SK-N-SH (cell line): ENCODE measurements at regions not wholly inside any gene's neighbourhood (a gene's known extent, or its start where the extent isn't known, plus 50 kb on each side); places are given as distances from the start of the nearest gene placed in this dataset.

Source experiments
- CTCF ChIA-PET: fragments of 300-600, 350-600 bp; formaldehyde crosslinking; extraction: SDS; loops from one replicate; lab custom pipeline; 2021; lab: Yijun Ruan, JAX
- POLR2A ChIA-PET: fragments of 350-600 bp; sonication (Branson Sonifier 250); formaldehyde crosslinking; extraction: SDS; loops from one replicate; lab custom pipeline; 2020; ENCODE audit warnings: antibody characterized with exemption, inconsistent platforms; lab: Yijun Ruan, JAX
- DNase-seq: peaks from one replicate; pipeline ENCODE4 v3.0.0; 2012
- H2AFZ ChIP-seq: fragments of 200-600 bp; sonication (generic); 2 replicates; pipeline ENCODE4 v1.8.1; 2016; ENCODE audit warnings: antibody characterized with exemption, mild to moderate bottlenecking, low read depth
- H3F3A ChIP-seq: fragments of 200-600 bp; sonication (generic); replicated peaks from 2 replicates; pipeline ENCODE3; 2016; ENCODE audit warnings: antibody characterized with exemption, mild to moderate bottlenecking; ENCODE audit not compliant: insufficient read depth
- H3K27ac ChIP-seq, 2 experiments: fragments of 200-500 bp in 1 of 2; fragments of 200-600 bp in 1 of 2; sonication (Bioruptor generic) in 1 of 2; sonication (generic), shearing (Covaris generic) in 1 of 2; 2 replicates each; pipeline versions ENCODE4 v1.5.1 to v1.6.1; 2014 to 2016; ENCODE audit warnings: low read depth in 2 of 2, inconsistent platforms in 1 of 2, low read length in 1 of 2, mild to moderate bottlenecking in 1 of 2, mixed read lengths in 1 of 2
- H3K27me3 ChIP-seq: fragments of 200-600 bp; sonication (generic), shearing (Covaris generic); 2 replicates; pipeline ENCODE4 v1.6.1; 2016; ENCODE audit warnings: mixed run types; ENCODE audit not compliant: insufficient read depth
- H3K36me3 ChIP-seq, 2 experiments: fragments of 200-500 bp in 1 of 2; fragments of 200-600 bp in 1 of 2; sonication (Bioruptor generic) in 1 of 2; sonication (generic) in 1 of 2; replicated peaks in 1 of 2; 2 replicates each; pipeline versions ENCODE3 to v1.5.1; 2014 to 2016; ENCODE audit warnings: low read length in 1 of 2, mild to moderate bottlenecking in 1 of 2; ENCODE audit not compliant: insufficient read depth in 2 of 2, control insufficient read depth in 1 of 2
- H3K4me1 ChIP-seq, 2 experiments: fragments of 200-500 bp in 1 of 2; fragments of 200-600 bp in 1 of 2; sonication (Bioruptor generic) in 1 of 2; sonication (generic), shearing (Covaris generic) in 1 of 2; 2 replicates each; pipeline versions ENCODE4 v1.5.1 to v1.6.1; 2014 to 2016; ENCODE audit warnings: low read depth in 1 of 2, low read length in 1 of 2, mixed run types in 1 of 2; ENCODE audit not compliant: insufficient read depth in 2 of 2, control insufficient read depth in 1 of 2
- H3K4me2 ChIP-seq: fragments of 200-600 bp; sonication (generic), shearing (Covaris generic); 2 replicates; pipeline ENCODE4 v1.6.1; 2017; ENCODE audit warnings: mixed run types
- H3K4me3 ChIP-seq, 2 experiments: fragments of 200-500 bp in 1 of 2; fragments of 200-600 bp in 1 of 2; sonication (Bioruptor generic) in 1 of 2; sonication (generic), shearing (Covaris generic) in 1 of 2; 2 replicates each; pipeline versions ENCODE4 v1.5.1 to v1.8.1; 2014 to 2016; ENCODE audit warnings: low read depth in 2 of 2, inconsistent platforms in 1 of 2, low read length in 1 of 2, mild to moderate bottlenecking in 1 of 2, mixed read lengths in 1 of 2, moderate library complexity in 1 of 2
- H3K79me2 ChIP-seq: fragments of 200-600 bp; sonication (generic); 2 replicates; pipeline ENCODE4 v1.8.1; 2017; ENCODE audit warnings: mild to moderate bottlenecking; ENCODE audit not compliant: insufficient read depth
- H3K9ac ChIP-seq: fragments of 200-600 bp; sonication (generic); 2 replicates; pipeline ENCODE4 v1.6.1; 2017; ENCODE audit warnings: mixed run types
- H3K9me2 ChIP-seq: fragments of 200-600 bp; sonication (generic); 2 replicates; pipeline ENCODE4 v1.6.1; 2017; ENCODE audit warnings: mixed run types
- H3K9me3 ChIP-seq: fragments of 200-600 bp; sonication (generic); 2 replicates; pipeline ENCODE4 v1.6.1; 2017; ENCODE audit warnings: mixed run types, mild to moderate bottlenecking, moderate library complexity
- H4K20me1 ChIP-seq: fragments of 200-600 bp; sonication (generic); 2 replicates; pipeline ENCODE4 v1.6.1; 2017; ENCODE audit warnings: mild to moderate bottlenecking, mixed run types; ENCODE audit not compliant: insufficient read depth
- FOSL2 ChIP-seq: IDR thresholded peaks from 2 replicates; pipeline ENCODE4 v1.4.0; 2012; ENCODE audit warnings: low read depth, mild to moderate bottlenecking, moderate library complexity, borderline replicate concordance
- MAX ChIP-seq: IDR thresholded peaks from 2 replicates; pipeline ENCODE4 v1.4.0; 2012; ENCODE audit warnings: low read depth
- NFIC ChIP-seq: IDR thresholded peaks from 2 replicates; pipeline ENCODE4 v1.4.0; 2012; ENCODE audit warnings: borderline replicate concordance
- PBX3 ChIP-seq: IDR thresholded peaks from 2 replicates; pipeline ENCODE4; 2012
- RCOR1 ChIP-seq: fragments of 150-350 bp; IDR thresholded peaks from 2 replicates; pipeline ENCODE4 v1.6.1; 2017; ENCODE audit warnings: antibody characterized with exemption, low read length
- RXRA ChIP-seq: IDR thresholded peaks from 2 replicates; pipeline ENCODE4 v1.4.0; 2012; ENCODE audit warnings: low read depth, mild to moderate bottlenecking, borderline replicate concordance
- TAF1 ChIP-seq: IDR thresholded peaks from 2 replicates; pipeline ENCODE4 v1.6.1; 2012; ENCODE audit warnings: low read depth, mild to moderate bottlenecking, low read length, moderate library complexity, borderline replicate concordance
- WGBS: methylation state at CpG from one replicate; pipeline ENCODE4 v1.1.6; 2017; ENCODE audit warnings: low lambda C conversion rate; 5-methylcytosine and 5-hydroxymethylcytosine counted together
- TF ChIP-seq, protein P1 (sequence below): fragments of 150-350 bp; IDR thresholded peaks from 2 replicates; pipeline ENCODE4 v1.6.1; 2017; ENCODE audit warnings: antibody characterized with exemption, low read length, low read depth, borderline replicate concordance

- H3K36me3 ChIP-seq: no peaks in the 10 kb centered on the region
- no peak overlapping the region for H3K4me3 ChIP-seq
- no peak overlapping the region for H3K27ac ChIP-seq
- H3K79me2 ChIP-seq: no peaks in the 10 kb centered on the region
- ChIA-PET CTCF (no interaction called here), POLR2A (no interaction called here)
- H3K27me3 ChIP-seq: no peaks in the 10 kb centered on the region
- H2AFZ ChIP-seq: no peak overlapping the region
- no peak overlapping the region for H3K4me2 ChIP-seq
- WGBS: 61% methylated on average over 3 of the region's 3 CpGs
- H3K4me1 ChIP-seq: no peaks in the 10 kb centered on the region
- H3F3A ChIP-seq: no peaks in the 10 kb centered on the region
- no peaks in the 10 kb centered on the region for H3K9me2 ChIP-seq
- no peaks in the 10 kb centered on the region for H3K9me3 ChIP-seq
- H4K20me1 ChIP-seq: no peaks in the 10 kb centered on the region
- no peak for DNase-seq
- no peak overlapping the region for H3K9ac ChIP-seq
- TF ChIP-seq TAF1: no peak
- TF ChIP-seq PBX3: no peak
- TF ChIP-seq RCOR1: no peak
- no peak for TF ChIP-seq RXRA
- TF ChIP-seq NFIC: no peak
These were observed 290.9 kb upstream of the NR5A2 start for GRCh38 chr1:199736646-199737045.

DNA sequence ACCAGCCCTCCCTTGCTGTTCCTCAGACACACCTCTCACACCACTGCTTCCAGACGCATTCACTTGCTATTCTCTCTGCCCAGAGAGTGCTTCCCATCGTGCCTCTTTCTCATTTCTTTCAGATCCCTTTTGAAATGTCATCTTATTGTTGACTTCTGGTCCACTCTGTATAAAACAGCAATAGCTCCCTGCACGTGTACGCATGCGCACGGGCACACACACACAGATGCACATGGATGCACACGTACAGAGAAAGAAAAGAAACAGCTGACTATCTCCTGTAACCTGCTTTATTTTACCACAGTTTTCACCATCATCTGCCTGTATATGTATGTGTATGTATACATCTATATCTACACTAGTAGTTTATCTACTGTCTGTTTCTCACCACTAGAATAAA, 285.9 kb upstream of the NR5A2 start:
- H3K9me2 ChIP-seq: no peaks in the 10 kb centered on the region
- no peak for TF ChIP-seq MAX
- TF ChIP-seq, protein P1, sequence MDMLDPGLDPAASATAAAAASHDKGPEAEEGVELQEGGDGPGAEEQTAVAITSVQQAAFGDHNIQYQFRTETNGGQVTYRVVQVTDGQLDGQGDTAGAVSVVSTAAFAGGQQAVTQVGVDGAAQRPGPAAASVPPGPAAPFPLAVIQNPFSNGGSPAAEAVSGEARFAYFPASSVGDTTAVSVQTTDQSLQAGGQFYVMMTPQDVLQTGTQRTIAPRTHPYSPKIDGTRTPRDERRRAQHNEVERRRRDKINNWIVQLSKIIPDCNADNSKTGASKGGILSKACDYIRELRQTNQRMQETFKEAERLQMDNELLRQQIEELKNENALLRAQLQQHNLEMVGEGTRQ: no peak
- TF ChIP-seq PBX3: no peak
- no peak for TF ChIP-seq FOSL2
- no peak overlapping the region for H3K4me2 ChIP-seq
- no peak overlapping the region for H3K9ac ChIP-seq
- no peak overlapping the region for H3K4me3 ChIP-seq
- no peaks in the 10 kb centered on the region for H4K20me1 ChIP-seq
- no peaks in the 10 kb centered on the region for H3K79me2 ChIP-seq
- no peaks in the 10 kb centered on the region for H3K36me3 ChIP-seq
- H3K4me1 ChIP-seq: peaks cover 0 to 12% of the 10 kb centered on the region in 2 experiments; a peak in 1 of 4 replicates
- POLR2A ChIA-PET: no interaction called here
- H2AFZ ChIP-seq: no peak overlapping the region
- 78% methylated on average over 7 of the region's 7 CpGs for WGBS
- H3K27me3 ChIP-seq: no peaks in the 10 kb centered on the region
- CTCF ChIA-PET: interaction anchor here (0.7 to 1.2 kb wide), 2 partner anchors 19 to 285 kb away, joined by 3 to 4 read pairs; no protein-coding TSS in a partner anchor
- DNase-seq: no peak
- no peak overlapping the region for H3K27ac ChIP-seq
- H3K9me3 ChIP-seq: no peaks in the 10 kb centered on the region
- H3F3A ChIP-seq: peaks cover 11% of the 10 kb centered on the region
